Right renal cortex interstitium (tissue), 3 donors: ENCODE measurements at regions not wholly inside any gene's neighbourhood (a gene's known extent, or its start where the extent isn't known, plus 50 kb on each side); places are given as distances from the start of the nearest gene placed in this dataset.

Experiments used
- DNase-seq, 3 donors: peaks; one replicate each; pipeline ENCODE4 v3.0.0-alpha.2; 2013; ENCODE audit warnings: low read depth in 3 of 3, low spot score in 2 of 3

DNA sequence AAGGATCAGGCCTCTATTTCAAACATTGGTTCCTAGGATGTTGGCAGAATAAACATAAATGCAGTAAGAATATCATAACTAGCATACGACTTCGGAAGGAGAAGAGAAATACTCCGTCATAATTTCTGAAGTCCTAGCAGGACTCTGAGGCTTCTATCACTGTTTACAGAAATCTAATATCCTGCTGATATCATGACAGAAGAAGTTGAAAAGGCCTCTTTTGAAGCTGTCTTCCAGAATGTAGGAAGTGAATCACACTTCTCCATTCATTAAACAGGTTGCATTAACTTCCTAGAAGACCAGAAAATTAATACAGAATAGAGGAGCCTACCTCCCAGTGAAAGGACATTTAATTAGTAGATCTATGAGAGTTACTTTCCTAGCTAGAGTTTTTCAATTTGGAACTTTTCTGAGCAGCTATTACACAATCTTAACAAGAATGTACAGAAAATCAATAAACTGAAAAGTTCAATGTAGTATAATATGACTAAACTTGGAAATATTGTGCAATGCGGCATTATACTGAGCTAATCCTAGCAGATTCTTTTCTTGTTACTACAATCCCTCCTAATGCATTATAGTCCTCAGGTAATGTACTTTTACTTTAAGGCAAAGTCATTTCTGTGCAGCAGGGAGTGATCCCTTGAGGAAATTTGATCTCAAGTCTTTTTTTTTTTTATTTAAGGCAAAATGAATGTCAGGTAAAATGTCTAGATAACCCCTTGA lies 622.6 kb upstream of the CELF2 start:
- DNase-seq: no peak

DNA sequence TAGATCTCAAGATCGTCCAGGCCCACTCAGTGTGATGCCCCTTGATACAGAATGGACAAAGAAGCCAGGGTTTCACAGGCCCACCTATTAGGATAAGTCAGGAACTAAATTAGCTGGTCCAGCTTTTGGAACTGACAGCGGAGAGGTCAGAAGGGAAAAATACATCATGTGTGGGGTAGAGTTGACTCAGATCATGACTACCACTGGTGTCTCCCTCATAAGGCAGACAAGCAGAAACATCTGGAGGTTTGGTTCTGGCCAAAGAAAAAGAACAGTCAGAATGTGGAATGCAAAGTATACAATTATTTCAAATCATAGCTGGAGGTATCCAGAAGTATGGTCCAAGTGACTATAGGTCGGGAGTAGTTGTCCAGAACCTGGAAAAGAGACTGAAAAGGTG lies 621.1 kb upstream of the CELF2 start:
- DNase-seq: no peak

DNA sequence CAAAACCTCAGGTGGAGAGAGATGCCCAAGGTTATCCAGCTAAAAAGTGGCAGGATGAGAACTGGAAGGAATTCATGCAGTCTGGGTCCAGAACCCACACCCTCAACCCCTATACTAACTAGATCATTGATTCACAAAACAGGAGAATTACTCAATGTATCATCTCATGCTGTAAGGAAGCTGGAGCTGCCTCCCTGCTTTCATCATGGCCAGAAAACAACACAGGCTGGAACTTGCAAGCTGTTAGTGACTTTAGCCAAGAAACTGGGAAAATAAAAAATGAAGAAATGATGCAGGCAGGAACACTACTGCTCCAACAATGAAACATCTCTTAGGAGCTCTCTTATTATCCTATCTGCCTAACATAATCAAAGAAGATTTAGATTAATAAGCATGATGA lies 619.8 kb upstream of the CELF2 start:
- DNase-seq: no peak

DNA sequence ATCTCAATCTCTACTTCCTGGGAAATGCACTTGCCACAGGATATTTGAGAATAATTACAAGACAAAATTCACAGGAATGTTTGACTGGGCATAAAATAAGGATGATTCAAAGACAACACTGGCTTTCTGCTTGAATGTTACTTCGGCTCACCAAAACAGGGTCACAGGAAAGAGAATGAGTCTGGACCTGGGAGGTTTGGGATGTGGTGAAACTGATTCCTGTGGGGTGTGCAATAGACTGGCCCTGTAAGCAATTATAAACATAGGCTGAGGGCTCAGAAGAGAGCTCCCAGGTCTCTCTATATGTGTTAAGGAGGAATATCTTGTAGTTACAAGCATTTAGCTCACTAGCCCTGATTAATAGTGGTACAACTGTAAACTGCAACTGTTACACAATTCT lies 613.9 kb upstream of the CELF2 start:
- no peak for DNase-seq

DNA sequence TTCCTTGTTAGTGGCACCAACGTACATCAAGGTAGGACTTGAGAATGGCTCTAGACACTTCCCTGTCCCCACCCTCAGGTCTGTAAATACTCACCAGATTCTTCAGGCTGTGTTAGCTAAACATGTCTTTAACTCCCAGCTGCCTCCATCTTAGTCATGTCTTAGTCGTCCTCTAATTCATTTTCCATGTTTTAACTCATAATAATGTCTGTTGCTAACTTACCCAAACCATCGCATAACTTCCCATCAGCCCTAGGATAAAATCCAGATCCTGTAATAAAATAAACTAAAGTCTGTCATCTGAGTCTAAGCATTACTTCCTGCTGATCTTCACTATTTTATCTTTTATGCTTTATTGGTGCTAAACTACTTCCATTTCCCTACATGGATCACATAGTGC lies 600.0 kb upstream of the CELF2 start:
- no peak for DNase-seq

DNA sequence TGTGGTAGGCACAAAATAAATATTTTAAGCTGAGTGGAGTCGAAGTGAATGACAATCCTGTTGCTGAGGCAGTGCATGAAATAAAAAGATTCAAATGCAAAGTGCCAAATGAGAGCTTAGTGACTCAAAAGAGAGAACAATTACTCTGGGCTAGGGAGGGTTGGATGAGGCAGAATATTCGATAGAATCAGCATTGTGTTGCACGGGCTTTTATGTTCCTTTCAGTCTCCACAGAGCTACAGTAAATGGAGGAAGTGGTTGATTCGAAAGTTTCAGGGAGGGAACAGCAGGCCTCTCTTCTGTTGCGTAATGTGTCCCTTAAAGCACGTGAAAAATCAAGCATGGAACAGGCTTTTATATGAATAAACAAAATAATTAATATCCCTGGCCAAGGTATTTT lies 599.3 kb upstream of the CELF2 start:
- no peak for DNase-seq

DNA sequence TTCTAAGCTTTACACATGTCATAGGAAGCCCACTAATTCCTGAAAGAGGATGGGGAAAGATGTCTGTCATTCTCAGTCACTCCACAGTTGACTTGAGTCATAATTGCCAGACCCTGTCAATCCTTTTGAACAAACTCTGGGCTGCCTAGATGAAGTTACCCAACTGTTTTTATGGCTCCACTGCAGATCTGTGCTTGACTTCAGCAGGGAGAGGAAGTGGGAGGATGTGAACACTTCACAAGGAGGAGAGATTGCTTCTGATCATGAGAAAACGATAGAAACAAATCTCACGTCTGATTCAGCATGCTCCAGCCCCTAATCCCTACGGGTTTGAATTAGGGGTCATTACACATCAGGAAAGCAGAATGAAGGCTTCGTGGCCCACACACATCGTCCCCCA lies 596.6 kb upstream of the CELF2 start:
- DNase-seq: no peak

DNA sequence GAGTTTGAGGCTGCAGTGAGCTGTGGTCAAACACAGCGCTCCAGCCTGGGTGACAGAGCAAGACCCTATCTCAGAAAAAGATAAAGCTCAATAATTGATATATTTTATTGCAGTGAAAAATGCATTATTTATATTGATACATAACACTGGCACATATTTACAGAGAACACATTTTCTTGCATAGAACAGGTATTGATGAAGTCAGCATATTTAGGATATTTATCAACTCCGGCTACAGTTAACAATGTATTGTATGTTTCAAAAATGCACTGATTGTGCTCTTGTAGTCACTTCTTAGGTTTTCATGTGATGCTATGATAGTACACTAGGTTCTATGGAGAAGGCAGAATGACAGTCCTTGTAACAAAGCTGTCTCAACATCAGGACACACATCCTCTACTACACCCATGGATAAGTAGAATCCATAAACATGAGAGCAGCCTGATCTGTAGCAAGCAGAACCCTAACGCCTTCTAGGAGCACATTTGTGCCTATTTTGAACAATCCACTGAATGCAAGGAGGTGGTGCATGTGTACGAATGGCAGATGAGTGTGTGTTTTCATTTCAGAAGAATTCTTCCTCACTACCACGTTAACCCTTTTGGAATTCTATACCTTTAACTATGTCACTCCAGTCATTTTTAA lies 586.1 kb upstream of the CELF2 start:
- no peak for DNase-seq

DNA sequence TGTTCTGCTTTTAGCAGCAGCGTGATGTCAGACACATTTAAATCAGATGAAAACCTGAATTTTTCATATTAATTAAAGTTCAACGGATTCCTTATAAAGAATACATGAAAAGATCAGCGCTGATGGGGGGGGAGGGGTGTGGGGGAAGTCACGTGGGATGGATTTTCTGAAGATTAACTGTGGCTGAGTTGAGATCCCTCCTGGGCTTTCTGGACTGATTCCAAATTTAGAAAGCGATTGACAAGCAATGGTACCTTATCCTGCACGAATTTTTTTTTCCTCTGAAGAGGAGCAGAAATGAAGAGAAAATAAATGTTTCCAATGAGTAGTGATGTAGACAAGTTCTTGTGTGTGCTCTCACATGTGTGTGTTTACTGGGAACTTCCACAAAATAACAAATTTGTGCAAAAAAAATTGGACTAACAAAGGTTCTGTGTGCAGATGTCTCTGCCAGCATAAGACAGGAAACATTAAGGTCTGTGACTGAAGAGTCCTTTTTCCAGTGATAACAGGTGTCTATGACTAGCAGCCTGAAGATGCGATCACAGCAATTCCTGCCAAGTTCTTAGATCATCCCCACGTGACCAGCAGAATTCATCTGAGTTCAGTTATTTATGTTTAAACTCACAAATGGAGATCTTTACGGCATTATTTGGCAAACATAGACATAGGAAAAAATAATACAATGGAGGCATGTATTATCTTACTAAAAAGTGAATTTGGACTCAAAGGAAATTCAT lies 585.2 kb upstream of the CELF2 start:
- no peak for DNase-seq

DNA sequence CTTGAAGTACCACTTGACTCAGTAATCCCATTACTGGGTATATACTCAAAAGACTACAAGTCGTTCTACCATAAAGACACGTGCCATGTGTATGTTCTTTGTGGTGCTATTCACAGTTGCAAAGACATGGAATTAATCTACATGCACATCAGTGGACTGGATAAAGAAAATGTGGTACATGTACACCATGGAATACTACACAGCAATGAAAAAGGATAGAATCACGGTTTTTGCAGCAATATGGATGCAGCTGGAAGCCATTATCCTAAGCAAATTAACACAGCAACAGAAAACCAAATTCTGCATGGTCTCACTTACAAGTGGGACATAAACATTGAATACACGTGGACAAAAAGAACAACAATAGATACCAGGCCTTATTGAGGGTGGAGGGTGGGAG lies 583.4 kb upstream of the CELF2 start:
- no peak for DNase-seq

DNA sequence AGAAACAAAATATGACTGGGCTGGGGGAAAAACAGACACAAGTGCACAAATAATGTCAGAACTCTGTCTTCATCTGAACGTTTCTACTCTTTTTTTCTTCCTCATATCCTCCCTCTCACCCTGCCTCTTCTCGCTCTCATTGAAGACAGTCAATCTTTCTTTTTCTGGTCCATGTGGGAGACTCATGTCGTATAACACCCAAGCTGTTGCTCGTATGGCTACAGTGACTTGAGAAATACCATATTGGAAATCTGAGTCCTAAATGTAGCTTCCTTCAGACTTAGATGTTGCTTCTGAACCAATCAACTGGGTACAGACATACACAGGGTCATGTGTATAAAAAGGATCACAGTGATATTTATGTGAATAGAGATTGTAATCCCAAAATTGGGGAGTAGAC lies 579.8 kb upstream of the CELF2 start:
- DNase-seq: no peak

DNA sequence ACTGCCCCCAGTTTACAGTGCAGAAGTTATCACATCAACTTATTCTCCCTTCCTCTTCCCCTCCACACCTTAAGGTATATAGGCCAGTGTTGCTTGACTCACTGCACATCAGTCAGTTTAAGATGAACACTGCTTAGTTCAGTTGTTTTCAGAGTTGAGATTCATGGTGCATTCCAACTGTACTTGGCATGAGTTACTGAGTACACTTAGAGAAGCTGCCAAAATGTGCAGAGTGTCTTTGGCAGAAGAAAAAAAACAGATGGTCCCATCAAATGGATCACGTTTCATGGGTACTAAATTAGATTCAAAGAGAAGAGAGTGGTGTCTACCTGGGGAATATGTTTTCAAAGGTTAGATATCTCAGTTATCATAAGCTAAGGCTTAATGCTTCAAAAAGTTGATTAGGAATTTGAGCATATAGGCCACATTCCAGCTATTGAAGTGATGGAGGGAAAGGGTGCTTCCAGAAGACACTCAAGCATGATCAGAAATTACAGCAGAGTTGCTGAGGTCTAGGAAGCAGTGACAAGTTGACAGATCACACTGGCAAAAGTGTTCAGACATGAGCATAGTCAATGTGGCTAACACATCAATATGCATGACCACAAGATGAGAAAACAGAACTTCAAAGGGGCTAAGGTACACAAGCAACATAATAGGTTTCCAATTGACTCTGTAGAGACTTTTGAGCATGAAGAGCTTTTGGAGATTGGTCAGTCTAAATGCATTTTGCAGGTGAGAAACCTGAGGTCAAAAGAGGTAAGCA lies 579.2 kb upstream of the CELF2 start:
- no peak for DNase-seq

DNA sequence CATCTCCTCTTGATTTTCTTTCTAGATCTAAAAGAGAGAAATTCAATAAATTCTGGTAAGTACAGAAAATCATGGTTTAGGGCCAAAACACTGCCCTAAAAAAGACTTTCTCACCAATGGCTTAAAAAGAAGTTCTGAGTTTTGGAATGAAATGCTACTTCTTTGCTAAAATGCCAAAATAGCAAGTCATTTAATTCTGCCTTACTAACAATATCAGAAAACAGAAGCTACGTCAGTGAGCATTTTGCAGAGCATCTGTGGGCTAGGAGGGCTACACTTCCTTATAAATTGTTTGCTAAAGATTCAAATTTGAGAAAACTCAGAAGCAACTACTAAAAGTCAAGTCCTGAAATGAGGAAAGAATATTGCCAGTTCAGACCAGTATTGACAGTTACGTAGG lies 560.8 kb upstream of the CELF2 start:
- no peak for DNase-seq

DNA sequence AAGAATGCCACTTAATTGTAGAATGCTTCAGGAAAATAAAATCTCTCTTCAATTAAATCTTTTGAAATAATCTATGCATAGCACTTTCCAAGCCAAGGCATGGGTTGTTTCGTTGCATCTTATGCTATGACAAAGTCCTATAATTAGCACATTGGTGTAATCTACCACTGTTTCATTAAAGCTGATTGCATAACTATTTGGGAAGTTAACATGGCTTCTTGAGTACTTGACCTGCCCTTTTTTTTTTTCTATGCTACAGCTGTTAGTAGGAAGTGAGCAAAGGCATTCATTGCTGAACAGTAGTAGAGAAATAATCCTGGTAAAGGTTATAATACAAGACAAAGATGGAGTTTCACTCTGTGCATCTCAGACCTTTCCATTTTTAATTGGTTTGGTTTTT lies 557.2 kb upstream of the CELF2 start:
- no peak for DNase-seq

DNA sequence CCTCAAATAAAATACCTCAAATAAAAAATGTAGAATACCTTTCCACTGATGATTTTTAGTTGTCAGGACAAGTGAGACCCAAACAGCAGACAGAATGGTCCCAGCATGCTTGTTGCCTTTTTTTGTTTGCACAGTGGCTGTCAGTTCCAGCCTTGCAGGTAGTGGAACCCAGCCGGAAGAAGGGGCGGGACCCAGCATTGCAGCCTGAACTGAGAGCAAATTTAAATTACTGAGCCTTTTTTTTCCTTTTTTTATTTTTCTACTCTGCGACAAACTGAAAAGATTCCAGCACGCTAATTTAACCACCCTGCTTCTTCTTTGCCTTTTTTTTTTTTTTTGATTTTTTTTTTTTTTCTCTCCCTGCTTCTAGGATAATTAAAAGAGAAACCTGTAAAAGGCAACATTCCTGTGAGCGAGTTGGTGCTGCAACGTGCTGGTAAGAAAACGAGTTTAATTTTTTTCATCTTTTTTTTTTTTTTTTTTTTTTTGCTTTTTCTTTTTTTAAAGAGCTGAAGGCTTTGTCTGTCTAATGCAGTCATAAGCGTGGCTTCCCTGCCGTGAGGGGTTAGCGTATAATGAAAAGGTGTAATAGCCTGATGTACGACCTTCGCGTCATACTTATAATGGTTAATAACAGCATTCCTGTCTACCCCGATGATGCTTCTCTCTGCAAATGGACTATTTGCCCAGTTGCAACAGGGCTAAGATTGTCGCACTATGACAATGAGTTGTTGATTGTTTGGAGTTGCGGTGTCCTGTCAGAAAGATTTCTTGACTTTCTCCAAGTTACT lies 555.3 kb upstream of the CELF2 start:
- DNase-seq: no peak

DNA sequence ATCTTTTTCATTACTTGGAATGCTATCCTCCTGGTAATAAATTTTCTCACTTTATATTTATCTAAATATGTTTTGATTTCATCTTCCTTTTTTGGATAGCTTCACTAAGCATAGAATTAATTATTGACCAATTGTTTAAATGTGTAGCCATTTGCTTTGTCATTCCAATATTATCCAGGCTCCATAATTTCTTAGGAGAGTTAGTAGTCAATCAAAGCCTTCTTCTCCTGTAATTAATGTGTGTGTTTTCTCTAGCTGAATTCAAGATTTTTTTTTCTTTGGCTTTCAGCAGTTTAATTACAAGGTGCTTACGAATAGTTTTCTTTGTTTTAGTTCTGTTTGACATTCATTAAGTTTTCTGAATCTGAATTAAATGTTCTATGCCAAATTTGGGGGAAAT lies 545.9 kb upstream of the CELF2 start:
- no peak for DNase-seq

DNA sequence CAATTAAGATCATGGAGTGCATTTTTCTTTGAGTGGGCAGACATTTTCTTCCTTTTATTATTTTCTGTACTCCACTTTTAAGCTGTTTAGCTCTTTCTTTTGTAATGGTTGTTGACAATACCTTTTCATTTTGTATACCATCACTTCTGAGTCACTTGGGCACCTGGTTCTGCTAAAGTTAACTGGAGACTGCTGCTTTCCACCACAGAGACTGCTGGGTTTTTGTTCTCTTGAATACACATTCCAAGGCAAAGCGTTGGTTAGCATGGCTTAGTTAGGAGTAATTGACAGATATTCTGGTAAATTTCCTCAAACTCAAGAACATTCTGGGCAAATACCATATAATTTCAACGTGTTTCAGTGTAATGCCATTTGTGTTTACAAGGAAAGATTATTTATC lies 541.9 kb upstream of the CELF2 start:
- DNase-seq: no peak

DNA sequence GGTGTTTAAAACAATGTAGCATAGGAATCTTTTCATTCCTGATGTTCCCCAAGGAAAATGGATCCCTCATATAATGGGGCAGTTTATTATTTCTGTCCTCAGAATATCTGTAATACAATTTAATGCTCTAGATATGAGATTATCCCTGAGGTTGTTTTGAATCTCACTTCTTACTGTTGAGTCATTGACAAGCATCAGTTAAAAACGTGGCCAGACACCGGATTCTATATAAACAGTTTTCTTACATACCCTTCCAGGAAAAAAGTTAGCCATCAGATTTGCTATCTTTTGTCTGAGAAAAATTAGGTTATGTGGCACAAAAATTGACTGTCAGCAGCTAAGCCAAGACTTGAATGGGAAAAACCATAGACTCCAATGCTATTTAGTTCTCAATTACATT lies 539.8 kb upstream of the CELF2 start:
- no peak for DNase-seq

DNA sequence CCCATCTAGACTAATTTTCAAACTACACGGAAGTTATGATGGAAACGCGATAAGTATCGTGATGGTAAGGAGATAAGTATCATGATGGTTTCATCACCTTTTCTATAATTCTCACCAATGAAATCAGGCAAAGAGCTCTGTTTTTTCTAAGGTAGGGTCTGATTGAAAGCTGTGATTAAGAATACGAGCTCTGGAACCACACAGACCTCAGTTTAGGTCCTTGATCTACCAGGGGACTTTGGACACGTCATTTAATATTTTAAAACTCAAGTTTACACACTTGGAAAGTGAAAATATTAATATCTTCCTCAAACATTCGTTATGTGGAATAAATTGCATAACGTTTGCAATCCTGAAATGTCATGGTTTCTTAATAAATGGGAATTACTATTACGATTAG lies 538.2 kb upstream of the CELF2 start:
- no peak for DNase-seq

DNA sequence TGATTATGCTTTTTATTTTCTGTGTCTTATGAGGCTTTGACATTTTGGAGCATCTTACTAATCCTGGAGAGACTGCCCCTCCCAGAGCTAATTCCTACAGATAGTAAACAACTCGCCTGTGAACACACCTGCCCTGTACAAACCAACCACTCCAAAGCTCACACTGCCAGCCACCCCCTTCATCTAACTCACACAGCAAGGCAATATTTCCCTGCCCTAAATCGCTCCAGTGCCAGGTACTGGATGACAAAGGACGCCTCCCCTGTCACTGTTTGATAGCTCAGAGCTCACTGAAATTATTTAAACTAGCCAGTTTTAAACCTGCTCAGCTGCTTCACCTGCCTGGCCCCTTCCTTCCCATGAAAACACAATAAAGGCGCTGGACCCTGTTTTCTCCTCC lies 535.1 kb upstream of the CELF2 start:
- no peak for DNase-seq

DNA sequence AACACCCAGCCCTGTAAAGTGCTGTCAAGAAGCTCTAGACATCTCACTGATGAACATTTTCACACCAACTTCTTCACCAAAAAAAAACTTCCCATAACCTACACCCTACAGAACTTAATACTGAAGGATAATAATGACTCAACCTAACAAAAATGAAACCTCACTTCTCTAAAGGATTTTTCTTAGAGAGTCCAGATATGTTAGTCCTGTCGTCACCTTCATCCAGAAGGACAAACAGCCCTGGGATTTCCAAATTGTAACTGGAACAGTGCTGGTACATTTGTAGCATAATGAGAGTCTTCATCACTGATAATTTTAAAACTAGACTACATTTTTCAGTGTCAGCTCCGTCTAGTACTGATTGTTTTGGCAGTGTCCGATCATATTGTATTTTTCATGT lies 528.6 kb upstream of the CELF2 start:
- no peak for DNase-seq
